H1 (cell line): ENCODE measurements at regions not wholly inside any gene's neighbourhood (a gene's known extent, or its start where the extent isn't known, plus 50 kb on each side); places are given as distances from the start of the nearest gene placed in this dataset.
A peak's percentile ranks its signal among the peaks of the same experiment; 100 is the strongest.

ENCODE experiments used
- CTCF ChIA-PET: fragments of 300-600 bp; sonication (Branson Sonifier 250); formaldehyde crosslinking; loops from one replicate; lab custom pipeline; 2021; ENCODE audit not compliant: partially characterized antibody; lab: Charles Lee
- POLR2A ChIA-PET: fragments of 300-600 bp; sonication (Branson Sonifier 250); formaldehyde crosslinking; loops from one replicate; lab custom pipeline; 2021; ENCODE audit warnings: inconsistent platforms; ENCODE audit not compliant: partially characterized antibody; lab: Charles Lee
- DNase-seq, 2 experiments: peaks; one replicate each; pipeline versions ENCODE4 v3.0.0 to v3.0.0-alpha.2; 2010 to 2022; ENCODE audit warnings: low spot score in 2 of 2, low read depth in 1 of 2, mixed read lengths in 1 of 2
- FAIRE-seq: peaks from 2 replicates; lab custom pipeline; 2011; peaks lifted over from hg19 to GRCh38; lab: Jason Lieb, UNC
- H2AFZ ChIP-seq: 2 replicates; pipeline ENCODE4 v1.8.1; 2012; ENCODE audit warnings: low read length, inconsistent platforms
- H2AK5ac ChIP-seq: 2 replicates; pipeline ENCODE4 v1.6.1; 2013; ENCODE audit warnings: low read depth, low read length
- H2BK120ac ChIP-seq: replicated peaks from 2 replicates; pipeline ENCODE3; 2013; ENCODE audit warnings: low read depth, low read length, inconsistent platforms
- H2BK12ac ChIP-seq: 2 replicates; pipeline ENCODE4 v1.6.1; 2013; ENCODE audit warnings: low read depth, low read length
- H2BK15ac ChIP-seq: 2 replicates; pipeline ENCODE4 v1.6.1; 2013; ENCODE audit warnings: low read length
- H2BK20ac ChIP-seq: 2 replicates; pipeline ENCODE4 v1.6.1; 2013; ENCODE audit warnings: low read length
- H2BK5ac ChIP-seq: 2 replicates; pipeline ENCODE4 v1.6.1; 2013; ENCODE audit warnings: low read depth, low read length
- H3K14ac ChIP-seq: 2 replicates; pipeline ENCODE4 v1.6.1; 2013; ENCODE audit warnings: inconsistent platforms; ENCODE audit not compliant: insufficient read length
- H3K18ac ChIP-seq: 2 replicates; pipeline ENCODE4 v1.6.1; 2013; ENCODE audit warnings: low read length; ENCODE audit errors: extremely low read depth
- H3K23ac ChIP-seq: 2 replicates; pipeline ENCODE4 v1.6.1; 2013; ENCODE audit warnings: inconsistent platforms; ENCODE audit not compliant: insufficient read length
- H3K23me2 ChIP-seq: 2 replicates; pipeline ENCODE4 v1.6.1; 2013; ENCODE audit warnings: low read depth, low read length
- H3K27ac ChIP-seq: 2 replicates; pipeline ENCODE4 v1.6.1; 2011; ENCODE audit warnings: low read depth, low read length, inconsistent platforms
- H3K27me3 ChIP-seq, 4 experiments: replicated peaks in 1 of 4; 1 replicate in 1 of 4; 2 replicates in 3 of 4; pipeline versions ENCODE4 v1.6.1 to v1.8.1; 2011 to 2013; ENCODE audit warnings: low read length in 3 of 4, mild to moderate bottlenecking in 3 of 4, inconsistent platforms in 2 of 4, mixed read lengths in 2 of 4, moderate library complexity in 1 of 4; ENCODE audit not compliant: control insufficient read depth in 3 of 4, insufficient read depth in 3 of 4; ENCODE audit errors: extremely low read depth in 1 of 4
- H3K36me3 ChIP-seq, 4 experiments: 2 replicates each; pipeline versions ENCODE4 v1.6.1 to v1.8.1; 2011 to 2013; ENCODE audit warnings: mild to moderate bottlenecking in 4 of 4, low read length in 3 of 4, moderate library complexity in 2 of 4, control low read depth in 1 of 4, inconsistent platforms in 1 of 4; ENCODE audit not compliant: insufficient read depth in 4 of 4, control insufficient read depth in 2 of 4
- H3K4ac ChIP-seq: replicated peaks from 2 replicates; pipeline ENCODE3; 2013; ENCODE audit warnings: low read length, low read depth, mixed read lengths, inconsistent platforms; ENCODE audit not compliant: insufficient read length
- H3K4me1 ChIP-seq, 4 experiments: replicated peaks in 1 of 4; 1 replicate in 1 of 4; 2 replicates in 3 of 4; pipeline versions ENCODE4 v1.6.1 to v1.8.1; 2011 to 2013; ENCODE audit warnings: low read length in 3 of 4, inconsistent platforms in 2 of 4, mixed read lengths in 1 of 4; ENCODE audit not compliant: insufficient read depth in 4 of 4, control insufficient read depth in 3 of 4
- H3K4me2 ChIP-seq, 2 experiments: 2 replicates each; pipeline versions ENCODE4 v1.6.1 to v1.8.1; 2011 to 2013; ENCODE audit warnings: low read depth in 2 of 2, low read length in 2 of 2, control low read depth in 1 of 2, inconsistent platforms in 1 of 2, mild to moderate bottlenecking in 1 of 2; ENCODE audit not compliant: insufficient read depth in 1 of 2
- H3K4me3 ChIP-seq, 4 experiments: fragments of 200-600, 300-600 bp in 1 of 4; sonication (generic), shearing (Covaris generic), sonication (Bioruptor Twin) in 1 of 4; 2 replicates each; pipeline versions ENCODE4 v1.5.1 to v1.8.1; 2011 to 2016; ENCODE audit warnings: low read length in 4 of 4, low read depth in 3 of 4, control low read depth in 2 of 4, inconsistent platforms in 2 of 4, mild to moderate bottlenecking in 2 of 4, mixed read lengths in 1 of 4, moderate library complexity in 1 of 4; ENCODE audit not compliant: insufficient read depth in 2 of 4; ENCODE audit errors: extremely low read depth in 1 of 4
- H3K56ac ChIP-seq: replicated peaks from 2 replicates; pipeline ENCODE3; 2013; ENCODE audit warnings: low read depth, mild to moderate bottlenecking, mixed read lengths, low read length, inconsistent platforms; ENCODE audit not compliant: insufficient read length
- H3K79me1 ChIP-seq: 2 replicates; pipeline ENCODE4 v1.6.1; 2013; ENCODE audit warnings: low read depth, low read length, control low read depth
- H3K79me2 ChIP-seq, 2 experiments: 2 replicates each; pipeline versions ENCODE4 v1.6.1 to v1.8.1; 2012 to 2013; ENCODE audit warnings: low read length in 2 of 2, mild to moderate bottlenecking in 2 of 2, inconsistent platforms in 1 of 2; ENCODE audit not compliant: insufficient read depth in 2 of 2, control insufficient read depth in 1 of 2
- H3K9ac ChIP-seq, 4 experiments: replicated peaks in 1 of 4; 1 replicate in 1 of 4; 2 replicates in 3 of 4; pipeline versions ENCODE4 v1.6.1 to v1.8.1; 2011 to 2013; ENCODE audit warnings: low read depth in 3 of 4, low read length in 3 of 4, control low read depth in 2 of 4, mild to moderate bottlenecking in 2 of 4, moderate library complexity in 2 of 4, inconsistent platforms in 1 of 4; ENCODE audit errors: extremely low read depth in 1 of 4
- H3K9me3 ChIP-seq, 2 experiments: 2 replicates each; pipeline versions ENCODE4 v1.6.1 to v1.8.1; 2012 to 2013; ENCODE audit warnings: mild to moderate bottlenecking in 2 of 2, moderate library complexity in 2 of 2, control low read depth in 1 of 2, inconsistent platforms in 1 of 2, low read depth in 1 of 2, low read length in 1 of 2, mixed read lengths in 1 of 2; ENCODE audit not compliant: insufficient read depth in 2 of 2
- H4K20me1 ChIP-seq, 2 experiments: replicated peaks in 1 of 2; 2 replicates each; pipeline versions ENCODE3 to v1.8.1; 2011 to 2013; ENCODE audit warnings: inconsistent platforms in 2 of 2, low read length in 2 of 2, mild to moderate bottlenecking in 1 of 2; ENCODE audit not compliant: insufficient read depth in 2 of 2, control insufficient read depth in 1 of 2
- H4K5ac ChIP-seq: 2 replicates; pipeline ENCODE4 v1.6.1; 2013; ENCODE audit warnings: low read length, low read depth, mixed read lengths, inconsistent platforms; ENCODE audit not compliant: insufficient read length
- H4K8ac ChIP-seq: 2 replicates; pipeline ENCODE4 v1.8.0; 2013; ENCODE audit warnings: mild to moderate bottlenecking, moderate library complexity, low read length, inconsistent platforms; ENCODE audit not compliant: insufficient read depth; ENCODE audit errors: extremely low read depth
- H4K91ac ChIP-seq: replicated peaks from 2 replicates; pipeline ENCODE3; 2013; ENCODE audit warnings: low read length, mixed read lengths, inconsistent platforms; ENCODE audit not compliant: insufficient read length
- ASH2L ChIP-seq: fragments of 200-600, 300-600 bp; sonication (generic); IDR thresholded peaks from one replicate; pipeline ENCODE4 v1.7.1; 2017; ENCODE audit warnings: low read length
- CBX5 ChIP-seq: fragments of 300-800, 300-1000 bp; sonication (generic); IDR thresholded peaks from 2 replicates; pipeline ENCODE4 v1.7.1; 2016; ENCODE audit warnings: antibody characterized with exemption, low read length, low read depth
- CBX8 ChIP-seq: fragments of 300-800, 300-1000 bp; sonication (generic); IDR thresholded peaks from 2 replicates; pipeline ENCODE4 v1.7.1; 2016; ENCODE audit warnings: low read depth, low read length, borderline replicate concordance
- CEBPB ChIP-seq: IDR thresholded peaks from 2 replicates; pipeline ENCODE4 v1.6.1; 2012; ENCODE audit warnings: low read depth, low read length
- CHD2 ChIP-seq: IDR thresholded peaks from 2 replicates; pipeline ENCODE4 v1.6.1; 2012; ENCODE audit warnings: low read length, improper control_type of control experiment
- NANOG ChIP-seq: IDR thresholded peaks from 2 replicates; pipeline ENCODE4 v1.6.1; 2011; ENCODE audit warnings: low read length, low read depth, mild to moderate bottlenecking, inconsistent platforms; ENCODE audit not compliant: insufficient read depth, poor library complexity, severe bottlenecking
- PHF8 ChIP-seq: fragments of 200-600 bp; sonication (generic); conservative IDR thresholded peaks from 2 replicates; pipeline ENCODE4 v1.7.1; 2012; ENCODE audit warnings: low read depth, mild to moderate bottlenecking, inconsistent platforms, low read length, moderate library complexity
- POLR2A ChIP-seq, 2 experiments: IDR thresholded peaks; 1 replicate in 1 of 2; 2 replicates in 1 of 2; pipeline ENCODE4 v1.6.1; 2011; ENCODE audit warnings: low read depth in 2 of 2, low read length in 2 of 2, mild to moderate bottlenecking in 2 of 2; ENCODE audit errors: control extremely low read depth in 1 of 2
- RAD21 ChIP-seq, 2 experiments: IDR thresholded peaks in 1 of 2; conservative IDR thresholded peaks in 1 of 2; 2 replicates each; pipeline ENCODE4 v1.6.1; 2011; ENCODE audit warnings: low read depth in 2 of 2, low read length in 2 of 2, improper control_type of control experiment in 1 of 2, inconsistent platforms in 1 of 2, mild to moderate bottlenecking in 1 of 2, moderate library complexity in 1 of 2
- RXRA ChIP-seq: IDR thresholded peaks from 2 replicates; pipeline ENCODE4 v1.6.1; 2011; ENCODE audit warnings: low read depth, mild to moderate bottlenecking, low read length, moderate library complexity; ENCODE audit not compliant: insufficient read depth
- TCF12 ChIP-seq: IDR thresholded peaks from 2 replicates; pipeline ENCODE4 v1.6.1; 2011; ENCODE audit warnings: low read depth, mild to moderate bottlenecking, low read length
- WGBS, 2 experiments: shearing (Covaris generic) in 1 of 2; methylation state at CpG; one replicate each; pipeline versions ENCODE4 v1.1.6 to v1.1.7; 2013 to 2015; ENCODE audit warnings: low lambda C conversion rate in 2 of 2, mixed read lengths in 2 of 2, inconsistent platforms in 1 of 2, low coverage in 1 of 2, missing lambda C conversion rate in 1 of 2; ENCODE audit not compliant: insufficient replicate concordance in 2 of 2, insufficient coverage in 1 of 2, insufficient read length in 1 of 2; ENCODE audit errors: extremely low coverage in 1 of 2, missing lambda C conversion rate in 1 of 2; 5-methylcytosine and 5-hydroxymethylcytosine counted together
- TF ChIP-seq, protein P1 (sequence below): IDR thresholded peaks from 2 replicates; pipeline ENCODE4 v1.6.1; 2012; ENCODE audit warnings: low read length, inconsistent platforms
- TF ChIP-seq, protein P2 (sequence below): IDR thresholded peaks from 2 replicates; pipeline ENCODE4 v1.6.1; 2012; ENCODE audit warnings: inconsistent platforms

DNA sequence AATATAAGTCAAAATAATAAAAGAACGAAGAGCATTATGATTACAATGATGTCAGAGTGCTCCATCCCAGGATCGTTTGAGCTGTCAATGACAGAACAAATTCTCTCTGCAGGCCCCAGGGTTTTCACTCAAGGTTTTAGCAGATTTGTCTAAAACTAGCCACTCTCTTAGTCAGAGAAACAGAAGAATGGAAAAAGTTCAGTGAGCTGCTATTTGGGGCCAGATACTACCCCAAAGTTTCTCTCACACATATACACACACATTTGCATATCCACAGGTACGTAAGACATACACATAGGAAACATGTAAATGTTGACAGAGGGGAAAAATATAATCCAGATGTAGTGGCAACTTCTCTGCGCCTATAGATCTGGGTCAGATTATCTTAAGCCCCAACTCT is 76.3 kb upstream of the SEMA6A start:
- H2BK12ac ChIP-seq: no peak overlapping the region
- H3K27ac ChIP-seq: no peak overlapping the region
- H3K56ac ChIP-seq: no peak overlapping the region
- no peak overlapping the region for H2BK15ac ChIP-seq
- H3K4me2 ChIP-seq: no peak overlapping the region
- no peak overlapping the region for H3K18ac ChIP-seq
- no peaks in the 10 kb centered on the region for H3K79me2 ChIP-seq
- no peaks in the 10 kb centered on the region for H3K79me1 ChIP-seq
- no peaks in the 10 kb centered on the region for H3K9me3 ChIP-seq
- peak overlapping the region; percentile 7 for H2BK120ac ChIP-seq
- no peak overlapping the region for H3K4me3 ChIP-seq
- H2BK20ac ChIP-seq: peak overlapping the region; percentile 35; the same call in 1 of the 2 replicates
- H4K5ac ChIP-seq: no peak overlapping the region
- ChIA-PET CTCF (interaction anchor here (0.6 kb wide), 1 partner anchor 1125 kb away, joined by 3 read pairs; no protein-coding TSS in a partner anchor), POLR2A (no interaction called here)
- no peak overlapping the region for H2AK5ac ChIP-seq
- no peaks in the 10 kb centered on the region for H4K20me1 ChIP-seq
- H4K91ac ChIP-seq: no peak overlapping the region
- no peak overlapping the region for H3K14ac ChIP-seq
- FAIRE-seq: no peak
- H3K23me2 ChIP-seq: no peaks in the 10 kb centered on the region; the same call in 1 of the 2 replicates
- no peaks in the 10 kb centered on the region for H3K27me3 ChIP-seq
- no peaks in the 10 kb centered on the region for H3K36me3 ChIP-seq
- DNase-seq: no peak
- H3K9ac ChIP-seq: no peak overlapping the region
- H2BK5ac ChIP-seq: no peak overlapping the region
- no peak overlapping the region for H3K4ac ChIP-seq
- no peak overlapping the region for H4K8ac ChIP-seq
- peaks cover 1 to 29% (median 18%) of the 10 kb centered on the region in 4 experiments; a peak in 5 of 7 replicates for H3K4me1 ChIP-seq
- no peak overlapping the region for H3K23ac ChIP-seq
- 78% methylated on average over 4 of the region's 4 CpGs; no CpG with 5 or more reads in 1 of the 2 experiments for WGBS, 2 experiments
- H2AFZ ChIP-seq: no peak overlapping the region
- TF ChIP-seq POLR2A (IDR thresholded peaks at IDR 0.05; ENCODE audit: control extremely low read depth in 1 of 2, low read depth in 2 of 2, low read length in 2 of 2) (no peak), CHD2 (no peak), TCF12 (no peak), CEBPB (no peak), CBX8 (no peak), RAD21 (IDR thresholded peaks at IDR 0.05 in 1 of 2, conservative IDR thresholded peaks at IDR 0.05 in 1 of 2; ENCODE audit: low read depth in 2 of 2, low read length in 2 of 2) (no peak), PHF8 (no peak), ASH2L (no peak), CBX5 (no peak), RXRA (no peak), NANOG (no peak)
- TF ChIP-seq, protein P1, sequence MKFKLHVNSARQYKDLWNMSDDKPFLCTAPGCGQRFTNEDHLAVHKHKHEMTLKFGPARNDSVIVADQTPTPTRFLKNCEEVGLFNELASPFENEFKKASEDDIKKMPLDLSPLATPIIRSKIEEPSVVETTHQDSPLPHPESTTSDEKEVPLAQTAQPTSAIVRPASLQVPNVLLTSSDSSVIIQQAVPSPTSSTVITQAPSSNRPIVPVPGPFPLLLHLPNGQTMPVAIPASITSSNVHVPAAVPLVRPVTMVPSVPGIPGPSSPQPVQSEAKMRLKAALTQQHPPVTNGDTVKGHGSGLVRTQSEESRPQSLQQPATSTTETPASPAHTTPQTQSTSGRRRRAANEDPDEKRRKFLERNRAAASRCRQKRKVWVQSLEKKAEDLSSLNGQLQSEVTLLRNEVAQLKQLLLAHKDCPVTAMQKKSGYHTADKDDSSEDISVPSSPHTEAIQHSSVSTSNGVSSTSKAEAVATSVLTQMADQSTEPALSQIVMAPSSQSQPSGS: no peak
- TF ChIP-seq, protein P2, sequence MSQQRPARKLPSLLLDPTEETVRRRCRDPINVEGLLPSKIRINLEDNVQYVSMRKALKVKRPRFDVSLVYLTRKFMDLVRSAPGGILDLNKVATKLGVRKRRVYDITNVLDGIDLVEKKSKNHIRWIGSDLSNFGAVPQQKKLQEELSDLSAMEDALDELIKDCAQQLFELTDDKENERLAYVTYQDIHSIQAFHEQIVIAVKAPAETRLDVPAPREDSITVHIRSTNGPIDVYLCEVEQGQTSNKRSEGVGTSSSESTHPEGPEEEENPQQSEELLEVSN: no peak
